ENCODE measurements at regions not wholly inside any gene's neighbourhood (a gene's known extent, or its start where the extent isn't known, plus 50 kb on each side); places are given as distances from the start of the nearest gene placed in this dataset.

GRCh38 chr3:76383781-76384180 is 598.4 kb upstream of the ZNF717 start:
- no peak overlapping the region for H3K18ac ChIP-seq (ENCODE audit: extremely low read depth, low read length)
- H3K4ac ChIP-seq (replicated peaks; ENCODE audit: insufficient read length, low read depth, low read length), result no peak overlapping the region
- H2BK5ac ChIP-seq (ENCODE audit: low read depth, low read length), result no peak overlapping the region
- no peak overlapping the region for H2BK20ac ChIP-seq (ENCODE audit: low read length)
- no peak overlapping the region for H4K8ac ChIP-seq (ENCODE audit: extremely low read depth, insufficient read depth, low read length)
- H3K56ac ChIP-seq (replicated peaks; ENCODE audit: insufficient read length, low read depth, low read length), result no peak overlapping the region
- no peaks in the 10 kb centered on the region for H3K36me3 ChIP-seq (ENCODE audit: control insufficient read depth in 2 of 4, insufficient read depth in 4 of 4, low read length in 3 of 4)
- POLR2A ChIA-PET (ENCODE audit: partially characterized antibody), result no interaction called here
- no peak overlapping the region for H4K91ac ChIP-seq (replicated peaks; ENCODE audit: insufficient read length, low read length)
- H2BK120ac ChIP-seq (replicated peaks; ENCODE audit: low read depth, low read length), result no peak overlapping the region
- 95% methylated on average over 6 of the region's 6 CpGs; no CpG with 5 or more reads in 1 of the 2 experiments for WGBS, 2 experiments (ENCODE audit: extremely low coverage in 1 of 2, insufficient coverage in 1 of 2, insufficient read length in 1 of 2, insufficient replicate concordance in 2 of 2, low coverage in 1 of 2, low lambda C conversion rate in 2 of 2, missing lambda C conversion rate in 1 of 2)
- no peak overlapping the region for H3K23ac ChIP-seq (ENCODE audit: insufficient read length)
- H3K79me1 ChIP-seq (ENCODE audit: low read depth, low read length), result no peaks in the 10 kb centered on the region
- H3K23me2 ChIP-seq (ENCODE audit: low read depth, low read length), result no peaks in the 10 kb centered on the region
- H2AFZ ChIP-seq (ENCODE audit: low read length), result no peak overlapping the region
- no peak overlapping the region for H2AK5ac ChIP-seq (ENCODE audit: low read depth, low read length)
- no peaks in the 10 kb centered on the region for H3K27me3 ChIP-seq (replicated peaks in 1 of 4; ENCODE audit: control insufficient read depth in 3 of 4, extremely low read depth in 1 of 4, insufficient read depth in 3 of 4, low read length in 3 of 4)
- H3K14ac ChIP-seq (ENCODE audit: insufficient read length), result no peak overlapping the region
- H3K79me2 ChIP-seq (ENCODE audit: control insufficient read depth in 1 of 2, insufficient read depth in 2 of 2, low read length in 2 of 2), result no peaks in the 10 kb centered on the region
- CTCF ChIA-PET (ENCODE audit: partially characterized antibody), result interaction anchor here (1.0 kb wide), 1 partner anchor 14 kb away, joined by 3 read pairs; no protein-coding TSS in a partner anchor
- no peak overlapping the region for H3K9ac ChIP-seq (replicated peaks in 1 of 4; ENCODE audit: extremely low read depth in 1 of 4, low read depth in 3 of 4, low read length in 3 of 4)
- H3K9me3 ChIP-seq (ENCODE audit: insufficient read depth in 2 of 2, low read depth in 1 of 2, low read length in 1 of 2), result peaks cover 0 to 3% of the 10 kb centered on the region in 2 experiments; a peak in 1 of 4 replicates
- no peak overlapping the region for H3K27ac ChIP-seq (ENCODE audit: low read depth, low read length)
- H3K4me2 ChIP-seq (ENCODE audit: insufficient read depth in 1 of 2, low read depth in 2 of 2, low read length in 2 of 2), result no peak overlapping the region
- H3K4me3 ChIP-seq (ENCODE audit: extremely low read depth in 1 of 4, insufficient read depth in 2 of 4, low read depth in 3 of 4, low read length in 4 of 4), result no peak overlapping the region
- H2BK15ac ChIP-seq (ENCODE audit: low read length), result no peak overlapping the region
- H4K20me1 ChIP-seq (replicated peaks in 1 of 2; ENCODE audit: control insufficient read depth in 1 of 2, insufficient read depth in 2 of 2, low read length in 2 of 2), result no peaks in the 10 kb centered on the region
- FAIRE-seq (no peak), DNase-seq (ENCODE audit: low read depth in 1 of 2, low spot score in 2 of 2) (no peak)
- H3K4me1 ChIP-seq (replicated peaks in 1 of 4; ENCODE audit: control insufficient read depth in 3 of 4, insufficient read depth in 4 of 4, low read length in 3 of 4), result no peaks in the 10 kb centered on the region
- H2BK12ac ChIP-seq (ENCODE audit: low read depth, low read length), result no peak overlapping the region
- no peak overlapping the region for H4K5ac ChIP-seq (ENCODE audit: insufficient read length, low read depth, low read length)
- TF ChIP-seq ZNF274 (IDR thresholded peaks at IDR 0.05; ENCODE audit: borderline replicate concordance, extremely low read depth, low read length) (no peak), CTCF (IDR thresholded peaks at IDR 0.05; ENCODE audit: control extremely low read depth in 1 of 3, insufficient read depth in 1 of 3, low read depth in 1 of 3, low read length in 3 of 3) (no peak), SP4 (IDR thresholded peaks at IDR 0.05; ENCODE audit: low read length) (no peak), SUZ12 (IDR thresholded peaks at IDR 0.05; ENCODE audit: low read length) (no peak), RFX5 (IDR thresholded peaks at IDR 0.05; ENCODE audit: borderline replicate concordance, low read depth, low read length) (no peak), RAD21 (IDR thresholded peaks at IDR 0.05 in 1 of 2, conservative IDR thresholded peaks at IDR 0.05 in 1 of 2; ENCODE audit: low read depth in 2 of 2, low read length in 2 of 2) (no peak), RXRA (IDR thresholded peaks at IDR 0.05; ENCODE audit: insufficient read depth, low read depth, low read length) (no peak)
- TF ChIP-seq, protein P1, sequence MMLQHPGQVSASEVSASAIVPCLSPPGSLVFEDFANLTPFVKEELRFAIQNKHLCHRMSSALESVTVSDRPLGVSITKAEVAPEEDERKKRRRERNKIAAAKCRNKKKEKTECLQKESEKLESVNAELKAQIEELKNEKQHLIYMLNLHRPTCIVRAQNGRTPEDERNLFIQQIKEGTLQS (IDR thresholded peaks at IDR 0.05; ENCODE audit: insufficient read depth, low read depth, low read length), result no peak
- TF ChIP-seq, protein P2, sequence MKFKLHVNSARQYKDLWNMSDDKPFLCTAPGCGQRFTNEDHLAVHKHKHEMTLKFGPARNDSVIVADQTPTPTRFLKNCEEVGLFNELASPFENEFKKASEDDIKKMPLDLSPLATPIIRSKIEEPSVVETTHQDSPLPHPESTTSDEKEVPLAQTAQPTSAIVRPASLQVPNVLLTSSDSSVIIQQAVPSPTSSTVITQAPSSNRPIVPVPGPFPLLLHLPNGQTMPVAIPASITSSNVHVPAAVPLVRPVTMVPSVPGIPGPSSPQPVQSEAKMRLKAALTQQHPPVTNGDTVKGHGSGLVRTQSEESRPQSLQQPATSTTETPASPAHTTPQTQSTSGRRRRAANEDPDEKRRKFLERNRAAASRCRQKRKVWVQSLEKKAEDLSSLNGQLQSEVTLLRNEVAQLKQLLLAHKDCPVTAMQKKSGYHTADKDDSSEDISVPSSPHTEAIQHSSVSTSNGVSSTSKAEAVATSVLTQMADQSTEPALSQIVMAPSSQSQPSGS (IDR thresholded peaks at IDR 0.05; ENCODE audit: low read length), result no peak

All from H1 (cell line).